Right atrium auricular region (tissue), 2 donors: ENCODE measurements at regions not wholly inside any gene's neighbourhood (a gene's known extent, or its start where the extent isn't known, plus 50 kb on each side); places are given as distances from the start of the nearest gene placed in this dataset.

Experiments used
- DNase-seq: peaks from one replicate; pipeline ENCODE4 v3.0.0-alpha.2; 2019; ENCODE audit warnings: low spot score
- H3K27ac ChIP-seq, 2 donors: fragments of 200-600 bp; sonication (generic); 1 replicate in 1 of 2; 2 replicates in 1 of 2; pipeline ENCODE4 v1.5.1; 2016 to 2019
- H3K27me3 ChIP-seq, 2 donors: fragments of 200-600 bp; sonication (generic); one replicate each; pipeline versions ENCODE4 v1.5.1 to v1.6.0; 2017 to 2019
- H3K36me3 ChIP-seq: fragments of 200-600 bp; sonication (generic); one replicate; pipeline ENCODE4 v1.5.1; 2016
- H3K4me1 ChIP-seq, 2 donors: fragments of 200-600 bp; sonication (generic); one replicate each; pipeline versions ENCODE4 v1.5.1 to v1.6.0; 2017 to 2019
- H3K4me3 ChIP-seq, 2 donors: fragments of 200-600 bp; sonication (generic); 1 replicate in 1 of 2; 2 replicates in 1 of 2; pipeline ENCODE4 v1.5.1; 2017 to 2019; ENCODE audit warnings: mild to moderate bottlenecking in 1 of 2, moderate library complexity in 1 of 2
- H3K9me3 ChIP-seq, 2 donors: fragments of 200-600 bp; sonication (generic); one replicate each; pipeline ENCODE4 v1.5.1; 2019
- CTCF ChIP-seq, 2 donors: fragments of 200-600 bp; sonication (generic); IDR thresholded peaks; one replicate each; pipeline ENCODE4 v1.5.1; 2019; ENCODE audit warnings: antibody characterized with exemption in 2 of 2

GRCh38 chr9:86464242-86464641 lies 110.0 kb upstream of the TUT7 start:
- Histone ChIP-seq H3K4me3 (no peak overlapping the region), H3K27ac (no peak overlapping the region), H3K4me1 (no peaks in the 10 kb centered on the region), H3K9me3 (no peaks in the 10 kb centered on the region), H3K36me3 (no peaks in the 10 kb centered on the region), H3K27me3 (no peaks in the 10 kb centered on the region)
- DNase-seq = no peak
- no peak for TF ChIP-seq CTCF (IDR thresholded peaks at IDR 0.05)

GRCh38 chr9:86460216-86461002 lies 106.2 kb upstream of the TUT7 start:
- no peak for DNase-seq
- no peaks in the 10 kb centered on the region for H3K36me3 ChIP-seq
- no peaks in the 10 kb centered on the region for H3K9me3 ChIP-seq
- no peak overlapping the region for H3K27ac ChIP-seq
- H3K4me3 ChIP-seq = no peak overlapping the region
- TF ChIP-seq CTCF (IDR thresholded peaks at IDR 0.05) = no peak
- no peaks in the 10 kb centered on the region for H3K4me1 ChIP-seq
- H3K27me3 ChIP-seq = no peaks in the 10 kb centered on the region

- no peak for TF ChIP-seq CTCF (IDR thresholded peaks at IDR 0.05)
- Histone ChIP-seq H3K4me1 (no peaks in the 10 kb centered on the region), H3K27ac (no peak overlapping the region), H3K4me3 (no peak overlapping the region), H3K36me3 (no peaks in the 10 kb centered on the region), H3K27me3 (no peaks in the 10 kb centered on the region), H3K9me3 (no peaks in the 10 kb centered on the region)
- DNase-seq = no peak
These were observed 105.5 kb upstream of the TUT7 start for GRCh38 chr9:86459599-86460155.

GRCh38 chr9:86459191-86459590 lies 105.0 kb upstream of the TUT7 start:
- no peak for DNase-seq

GRCh38 chr9:86458191-86458855 lies 104.1 kb upstream of the TUT7 start:
- H3K4me1 ChIP-seq = no peaks in the 10 kb centered on the region
- DNase-seq = no peak
- H3K27ac ChIP-seq = no peak overlapping the region
- no peaks in the 10 kb centered on the region for H3K36me3 ChIP-seq
- H3K27me3 ChIP-seq = no peaks in the 10 kb centered on the region
- TF ChIP-seq CTCF (IDR thresholded peaks at IDR 0.05) = no peak
- H3K9me3 ChIP-seq = no peaks in the 10 kb centered on the region
- no peak overlapping the region for H3K4me3 ChIP-seq

More at GRCh38 chr9:86459191-86459590, 105.0 kb upstream of the TUT7 start:
- Histone ChIP-seq H3K36me3 (no peaks in the 10 kb centered on the region), H3K27ac (no peak overlapping the region), H3K4me3 (no peak overlapping the region), H3K4me1 (no peaks in the 10 kb centered on the region), H3K9me3 (no peaks in the 10 kb centered on the region), H3K27me3 (no peaks in the 10 kb centered on the region)
- no peak for TF ChIP-seq CTCF (IDR thresholded peaks at IDR 0.05)
